Trophoblast cell (in vitro differentiated cells and primary cell): ENCODE measurements at regions not wholly inside any gene's neighbourhood (a gene's known extent, or its start where the extent isn't known, plus 50 kb on each side); places are given as distances from the start of the nearest gene placed in this dataset.

Source experiments
- DNase-seq, 2 donors: peaks; one replicate each; pipeline ENCODE4 v3.0.0-alpha.2; 2016
- H2AFZ ChIP-seq: 2 replicates; pipeline ENCODE4 v1.6.1; 2013; ENCODE audit warnings: low read length, moderate library complexity, mild to moderate bottlenecking; ENCODE audit not compliant: insufficient read depth, poor library complexity
- H2AK5ac ChIP-seq: 2 replicates; pipeline ENCODE4 v1.6.1; 2013; ENCODE audit warnings: mild to moderate bottlenecking, low read length
- H2BK120ac ChIP-seq: 2 replicates; pipeline ENCODE4 v1.6.1; 2013; ENCODE audit warnings: low read length, mild to moderate bottlenecking, moderate library complexity; ENCODE audit not compliant: insufficient read depth, poor library complexity
- H2BK12ac ChIP-seq: 2 replicates; pipeline ENCODE4 v1.6.1; 2013; ENCODE audit warnings: mild to moderate bottlenecking, low read length, moderate library complexity
- H2BK5ac ChIP-seq: 2 replicates; pipeline ENCODE4 v1.6.1; 2013; ENCODE audit warnings: low read length, low read depth, moderate library complexity, mild to moderate bottlenecking; ENCODE audit not compliant: poor library complexity
- H3K14ac ChIP-seq: 2 replicates; pipeline ENCODE4 v1.6.1; 2013; ENCODE audit warnings: mild to moderate bottlenecking, low read length
- H3K18ac ChIP-seq: 2 replicates; pipeline ENCODE4 v1.6.1; 2013; ENCODE audit warnings: mild to moderate bottlenecking, low read length
- H3K23ac ChIP-seq: 2 replicates; pipeline ENCODE4 v1.6.1; 2013; ENCODE audit warnings: low read length
- H3K27ac ChIP-seq: 2 replicates; pipeline ENCODE4 v1.5.1; 2013; ENCODE audit warnings: low read depth, mild to moderate bottlenecking, inconsistent platforms, low read length, moderate library complexity
- H3K27me3 ChIP-seq: 2 replicates; pipeline ENCODE4 v1.6.1; 2013; ENCODE audit warnings: inconsistent platforms, mild to moderate bottlenecking, low read length, moderate library complexity; ENCODE audit not compliant: insufficient read depth
- H3K36me3 ChIP-seq, 2 experiments: 1 replicate in 1 of 2; 2 replicates in 1 of 2; pipeline ENCODE4 v1.6.1; 2013; ENCODE audit warnings: low read length in 2 of 2, mild to moderate bottlenecking in 2 of 2, moderate library complexity in 1 of 2; ENCODE audit not compliant: insufficient read depth in 2 of 2, control insufficient read depth in 1 of 2
- H3K4ac ChIP-seq: 2 replicates; pipeline ENCODE4 v1.6.1; 2013; ENCODE audit warnings: low read depth, mild to moderate bottlenecking, low read length, moderate library complexity
- H3K4me1 ChIP-seq, 2 experiments: 1 replicate in 1 of 2; 2 replicates in 1 of 2; pipeline ENCODE4 v1.6.1; 2013; ENCODE audit warnings: low read length in 2 of 2, mild to moderate bottlenecking in 2 of 2, moderate library complexity in 1 of 2; ENCODE audit not compliant: insufficient read depth in 2 of 2, control insufficient read depth in 1 of 2
- H3K4me2 ChIP-seq: 2 replicates; pipeline ENCODE4 v1.6.1; 2013; ENCODE audit warnings: inconsistent platforms, mild to moderate bottlenecking, low read length, moderate library complexity
- H3K4me3 ChIP-seq: 2 replicates; pipeline ENCODE4 v1.5.1; 2013; ENCODE audit warnings: mild to moderate bottlenecking, low read depth, low read length, inconsistent platforms
- H3K79me1 ChIP-seq: one replicate; pipeline ENCODE4 v1.6.1; 2013; ENCODE audit warnings: low read length
- H3K79me2 ChIP-seq: 2 replicates; pipeline ENCODE4 v1.6.1; 2013; ENCODE audit warnings: low read length, mild to moderate bottlenecking; ENCODE audit not compliant: control insufficient read depth, insufficient read depth, poor library complexity
- H3K9ac ChIP-seq: 2 replicates; pipeline ENCODE4 v1.6.1; 2013; ENCODE audit warnings: mild to moderate bottlenecking, low read length
- H3K9me3 ChIP-seq: 2 replicates; pipeline ENCODE4 v1.6.1; 2013; ENCODE audit warnings: low read depth, mild to moderate bottlenecking, control low read depth, inconsistent platforms, low read length; ENCODE audit not compliant: insufficient read depth
- H4K12ac ChIP-seq: 2 replicates; pipeline ENCODE4 v1.6.1; 2013; ENCODE audit warnings: low read depth, mild to moderate bottlenecking, low read length, moderate library complexity
- H4K8ac ChIP-seq: 2 replicates; pipeline ENCODE4 v1.6.1; 2013; ENCODE audit warnings: low read depth, mild to moderate bottlenecking, low read length, moderate library complexity
- H4K91ac ChIP-seq: one replicate; pipeline ENCODE4 v1.6.1; 2013; ENCODE audit warnings: low read depth, mild to moderate bottlenecking, low read length, moderate library complexity
- WGBS: extraction: QIAGEN DNeasy Blood & Tissue Kit; methylation state at CpG from one replicate; pipeline ENCODE4 v1.1.7; 2013; ENCODE audit warnings: missing lambda C conversion rate; ENCODE audit not compliant: insufficient read length, insufficient coverage; ENCODE audit errors: extremely low coverage; 5-methylcytosine and 5-hydroxymethylcytosine counted together

DNA sequence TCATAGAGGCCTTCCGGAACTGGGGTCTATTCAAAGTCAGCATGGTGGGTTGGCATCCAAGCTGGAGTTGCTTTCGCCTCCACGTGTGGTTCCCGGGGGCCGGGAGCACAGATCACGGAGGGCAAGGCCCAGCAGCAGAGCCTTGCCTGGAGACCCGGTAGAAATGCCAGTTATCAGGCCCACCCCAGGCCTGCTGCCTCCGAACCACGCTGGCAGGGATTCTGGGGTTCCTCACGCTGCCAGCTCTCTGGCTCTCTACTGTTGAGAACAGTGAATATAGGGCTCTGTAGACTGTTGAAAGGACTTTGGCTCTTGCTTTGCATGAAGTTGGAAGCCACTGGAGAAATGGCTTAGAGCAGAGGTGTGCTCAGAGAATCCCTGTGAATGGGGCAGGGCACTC is 127.5 kb downstream of the RIPK4 start:
- no peaks in the 10 kb centered on the region for H3K27me3 ChIP-seq
- no peak overlapping the region for H3K18ac ChIP-seq
- H3K4me3 ChIP-seq = no peak overlapping the region
- no peak overlapping the region for H2AK5ac ChIP-seq
- H3K27ac ChIP-seq = no peak overlapping the region
- DNase-seq = no peak
- H2BK12ac ChIP-seq = no peak overlapping the region
- peaks cover 3 to 9% of the 10 kb centered on the region in 2 experiments for H3K4me1 ChIP-seq
- no peak overlapping the region for H4K12ac ChIP-seq
- no peak overlapping the region for H3K14ac ChIP-seq
- no peak overlapping the region for H3K23ac ChIP-seq
- H3K36me3 ChIP-seq = no peaks in the 10 kb centered on the region
- H2AFZ ChIP-seq = no peak overlapping the region
- WGBS = no CpG with 5 or more reads among the region's 10 CpGs
- no peak overlapping the region for H2BK120ac ChIP-seq
- no peak overlapping the region for H2BK5ac ChIP-seq
- H3K79me2 ChIP-seq = no peaks in the 10 kb centered on the region
- H4K8ac ChIP-seq = no peak overlapping the region
- H3K4me2 ChIP-seq = no peak overlapping the region
- no peak overlapping the region for H4K91ac ChIP-seq
- no peak overlapping the region for H3K4ac ChIP-seq
- H3K9ac ChIP-seq = no peak overlapping the region
- H3K9me3 ChIP-seq = peaks cover 7% of the 10 kb centered on the region
- no peaks in the 10 kb centered on the region for H3K79me1 ChIP-seq

DNA sequence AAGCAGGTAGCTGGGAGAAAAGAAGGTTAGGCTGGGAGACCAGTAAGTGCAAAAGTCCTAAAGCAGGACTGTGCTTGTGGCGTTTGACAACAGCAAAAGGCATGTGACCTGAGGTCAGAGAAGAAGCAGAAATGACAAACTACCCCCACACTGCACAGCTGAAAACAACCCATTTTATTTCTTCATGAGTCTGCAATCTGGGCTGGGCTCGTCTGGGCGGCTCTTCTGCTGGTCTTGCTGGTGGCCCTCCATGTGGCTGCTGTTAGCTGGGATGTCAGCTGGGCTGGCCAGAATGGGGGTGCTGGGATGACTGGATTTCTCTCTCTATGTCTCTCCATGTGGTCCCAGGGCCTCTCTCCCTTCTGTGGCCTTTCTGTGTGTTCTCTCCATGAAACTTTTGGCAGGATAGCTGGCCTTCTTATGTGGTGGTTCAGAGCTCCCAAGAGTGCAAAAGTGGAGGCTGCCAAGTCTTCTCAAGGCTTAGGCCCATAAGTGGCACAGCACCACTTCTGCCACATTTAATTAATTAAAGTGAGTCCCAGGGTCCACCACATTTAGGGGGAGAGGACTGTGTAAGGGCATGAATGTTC is 128.6 kb downstream of the RIPK4 start:
- Histone ChIP-seq H3K23ac (no peak overlapping the region), H3K4me1 (peaks cover 3 to 12% of the 10 kb centered on the region in 2 experiments), H2BK5ac (no peak overlapping the region), H3K4ac (no peak overlapping the region), H2BK120ac (no peak overlapping the region), H4K91ac (no peak overlapping the region), H2BK12ac (no peak overlapping the region), H3K9ac (no peak overlapping the region), H4K12ac (no peak overlapping the region), H3K4me3 (no peak overlapping the region), H3K18ac (no peak overlapping the region), H3K9me3 (peaks cover 7% of the 10 kb centered on the region), H3K27ac (no peak overlapping the region), H4K8ac (no peak overlapping the region), H2AFZ (no peak overlapping the region), H3K27me3 (no peaks in the 10 kb centered on the region), H3K4me2 (no peak overlapping the region), H2AK5ac (no peak overlapping the region), H3K79me2 (no peaks in the 10 kb centered on the region), H3K79me1 (no peaks in the 10 kb centered on the region), H3K14ac (no peak overlapping the region), H3K36me3 (no peaks in the 10 kb centered on the region)
- WGBS = no CpG with 5 or more reads among the region's 3 CpGs
- DNase-seq = no peak

DNA sequence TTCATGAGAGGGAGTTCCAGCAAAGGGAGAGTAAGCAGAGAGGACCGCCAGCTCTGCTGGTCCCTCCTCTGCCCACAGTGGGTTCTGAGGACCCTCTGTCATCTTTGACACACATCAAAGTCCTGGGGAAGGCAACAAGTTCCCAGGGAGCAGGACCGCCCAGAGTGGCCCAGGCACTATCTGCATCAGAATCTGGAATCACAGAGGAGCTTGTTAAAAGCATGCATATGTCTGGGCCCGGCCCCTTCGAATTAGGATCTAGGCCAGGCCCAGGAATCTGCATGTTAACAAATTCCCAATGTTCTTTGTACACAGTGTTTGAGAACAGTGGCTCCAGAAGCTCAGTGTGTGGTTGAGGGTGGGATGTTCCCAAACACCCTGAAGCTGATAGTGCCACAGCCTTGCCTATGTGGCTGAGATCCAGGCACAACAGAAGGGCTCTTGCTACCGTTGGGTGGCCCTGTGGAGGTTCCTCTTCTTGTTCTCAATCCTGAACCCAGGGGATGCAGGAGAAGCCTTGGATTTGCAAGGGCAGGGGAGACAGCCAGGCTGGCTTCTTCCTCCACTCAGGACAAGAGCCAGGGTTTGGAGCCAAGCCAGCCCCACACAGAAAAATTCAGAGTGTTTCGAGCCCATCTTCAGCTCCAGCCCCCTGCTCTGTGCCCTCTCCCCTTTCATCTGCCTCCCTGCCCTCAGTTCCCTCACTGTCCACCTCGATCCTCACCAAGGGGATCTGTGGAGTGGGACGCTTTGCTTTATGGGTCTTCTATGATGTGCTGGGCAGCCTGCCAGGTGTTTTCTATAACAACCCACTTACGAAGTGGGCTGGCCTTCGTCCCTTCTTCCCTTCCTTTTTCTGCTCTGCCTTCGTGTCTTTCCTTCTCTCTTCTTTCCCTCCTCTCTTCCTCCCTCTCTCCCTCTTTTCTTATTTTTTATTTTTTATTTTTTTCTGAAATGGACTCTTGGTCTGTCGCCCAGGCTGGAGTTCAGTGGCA is 129.0 kb upstream of the TMPRSS2 start:
- Histone ChIP-seq H4K91ac (no peak overlapping the region), H2BK5ac (no peak overlapping the region), H4K8ac (no peak overlapping the region), H3K79me1 (no peaks in the 10 kb centered on the region), H3K27me3 (no peaks in the 10 kb centered on the region), H3K36me3 (no peaks in the 10 kb centered on the region), H3K4ac (no peak overlapping the region), H3K9ac (no peak overlapping the region), H2BK12ac (no peak overlapping the region), H3K27ac (no peak overlapping the region), H3K4me2 (no peak overlapping the region), H2AFZ (no peak overlapping the region), H2AK5ac (no peak overlapping the region), H3K18ac (no peak overlapping the region), H3K9me3 (peaks cover 7% of the 10 kb centered on the region), H4K12ac (no peak overlapping the region), H3K79me2 (no peaks in the 10 kb centered on the region), H2BK120ac (no peak overlapping the region), H3K23ac (no peak overlapping the region), H3K4me3 (no peak overlapping the region), H3K4me1 (peaks cover 3 to 12% of the 10 kb centered on the region in 2 experiments), H3K14ac (no peak overlapping the region)
- no CpG with 5 or more reads among the region's 12 CpGs for WGBS
- DNase-seq = no peak

DNA sequence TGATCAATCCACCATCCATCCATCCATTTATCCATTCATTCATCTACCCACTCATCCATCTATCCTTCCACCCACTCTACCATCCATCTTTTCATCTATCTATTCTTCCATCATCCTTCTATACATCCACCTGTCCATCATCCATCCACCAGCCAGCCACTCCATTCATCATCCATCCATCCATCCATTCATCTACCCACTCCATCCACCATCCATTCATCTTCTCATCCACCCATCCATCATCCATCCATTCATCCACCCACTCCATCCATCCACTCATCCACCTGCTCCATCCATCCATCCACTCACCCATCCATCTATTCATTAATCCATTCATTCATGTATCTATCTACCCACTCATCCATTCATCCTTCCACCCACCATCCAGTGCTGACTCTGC is 127.9 kb upstream of the TMPRSS2 start:
- no peak overlapping the region for H4K91ac ChIP-seq
- H2AFZ ChIP-seq = no peak overlapping the region
- no peak overlapping the region for H3K18ac ChIP-seq
- H3K4ac ChIP-seq = no peak overlapping the region
- no peak overlapping the region for H3K4me3 ChIP-seq
- H3K9ac ChIP-seq = no peak overlapping the region
- no peak overlapping the region for H2BK5ac ChIP-seq
- no peaks in the 10 kb centered on the region for H3K79me1 ChIP-seq
- no peak overlapping the region for H3K14ac ChIP-seq
- H3K27ac ChIP-seq = no peak overlapping the region
- H3K4me1 ChIP-seq = peaks cover 3 to 8% of the 10 kb centered on the region in 2 experiments
- H2BK120ac ChIP-seq = no peak overlapping the region
- no peak overlapping the region for H4K8ac ChIP-seq
- no peak overlapping the region for H3K23ac ChIP-seq
- no peak overlapping the region for H4K12ac ChIP-seq
- no peak overlapping the region for H2AK5ac ChIP-seq
- H3K4me2 ChIP-seq = no peak overlapping the region
- H2BK12ac ChIP-seq = no peak overlapping the region
- peaks cover 10% of the 10 kb centered on the region for H3K9me3 ChIP-seq
- H3K27me3 ChIP-seq = no peaks in the 10 kb centered on the region
- H3K79me2 ChIP-seq = no peaks in the 10 kb centered on the region
- DNase-seq = no peak
- H3K36me3 ChIP-seq = no peaks in the 10 kb centered on the region
